HEK293T (cell line): ENCODE measurements at regions not wholly inside any gene's neighbourhood (a gene's known extent, or its start where the extent isn't known, plus 50 kb on each side); places are given as distances from the start of the nearest gene placed in this dataset.
A peak's percentile ranks its signal among the peaks of the same experiment; 100 is the strongest.

Source experiments
- CTCF ChIA-PET: fragments of 350-600 bp; formaldehyde crosslinking; extraction: SDS; loops from one replicate; lab custom pipeline; 2021; ENCODE audit warnings: antibody characterized with exemption, inconsistent platforms; lab: Yijun Ruan, JAX
- POLR2A ChIA-PET: fragments of 350-600 bp; formaldehyde crosslinking; extraction: SDS; loops from one replicate; lab custom pipeline; 2020; ENCODE audit warnings: antibody characterized with exemption, inconsistent platforms; lab: Yijun Ruan, JAX
- DNase-seq: peaks from one replicate; pipeline ENCODE4 v3.0.0; 2012; ENCODE audit warnings: mixed read lengths; ENCODE audit errors: extremely low spot score
- ARNT ChIP-seq: fragments of 450-650 bp; IDR thresholded peaks from 2 replicates; pipeline ENCODE4 v1.6.1; 2017; ENCODE audit warnings: mild to moderate bottlenecking
- CTBP1 ChIP-seq: fragments of 450-650 bp; IDR thresholded peaks from 2 replicates; pipeline ENCODE4 v1.6.1; 2016; ENCODE audit warnings: borderline replicate concordance
- FOXA1 ChIP-seq: fragments of 450-650 bp; IDR thresholded peaks from 2 replicates; pipeline ENCODE4 v1.6.1; 2016; ENCODE audit warnings: mild to moderate bottlenecking
- FOXK2 ChIP-seq: fragments of 450-650 bp; IDR thresholded peaks from 2 replicates; pipeline ENCODE4 v1.6.1; 2016; ENCODE audit warnings: mild to moderate bottlenecking
- FOXM1 ChIP-seq: fragments of 450-650 bp; IDR thresholded peaks from 2 replicates; pipeline ENCODE4 v1.6.1; 2017; ENCODE audit warnings: mild to moderate bottlenecking, borderline replicate concordance
- L3MBTL2 ChIP-seq: fragments of 450-650 bp; conservative IDR thresholded peaks from 2 replicates; pipeline ENCODE4 v1.6.1; 2016; ENCODE audit warnings: mild to moderate bottlenecking
- NFRKB ChIP-seq: fragments of 450-650 bp; IDR thresholded peaks from 2 replicates; pipeline ENCODE4 v1.6.1; 2016; ENCODE audit warnings: mild to moderate bottlenecking, moderate library complexity
- PKNOX1 ChIP-seq: fragments of 450-650 bp; IDR thresholded peaks from 2 replicates; pipeline ENCODE4 v1.6.1; 2016
- SUZ12 ChIP-seq: fragments of 450-650 bp; IDR thresholded peaks from 2 replicates; pipeline ENCODE4 v1.6.1; 2016; ENCODE audit warnings: mild to moderate bottlenecking
- TARDBP ChIP-seq: fragments of 450-650 bp; IDR thresholded peaks from 2 replicates; pipeline ENCODE4 v1.6.1; 2016
- ZNF384 ChIP-seq: fragments of 450-650 bp; IDR thresholded peaks from 2 replicates; pipeline ENCODE4 v1.6.1; 2016

GRCh38 chrX:40158036-40158706 lies 60.4 kb upstream of the BCOR start:
- DNase-seq, result no peak
- TF ChIP-seq L3MBTL2, result peak; percentile 45; the same call in 1 of the 2 replicates
- TF ChIP-seq ZNF384, result no peak
- CTCF ChIA-PET, result interaction anchor here (1.3 kb wide), 1 partner anchor 8 kb away, joined by 4 read pairs; no protein-coding TSS in a partner anchor
- POLR2A ChIA-PET, result interaction anchor here (1.1 to 1.4 kb wide), 2 partner anchors 10 to 11 kb away, joined by 3 to 8 read pairs; no protein-coding TSS in a partner anchor

- ChIA-PET CTCF (no interaction called here), POLR2A (interaction anchor here (0.9 to 1.3 kb wide), 2 partner anchors 60 to 63 kb away, joined by 3 to 4 read pairs; no protein-coding TSS in a partner anchor)
- TF ChIP-seq PKNOX1 (peak; percentile 54), TARDBP (no peak)
- DNase-seq, result no peak
Observed at GRCh38 chrX:40157228-40158035, 59.7 kb upstream of the BCOR start.

DNA sequence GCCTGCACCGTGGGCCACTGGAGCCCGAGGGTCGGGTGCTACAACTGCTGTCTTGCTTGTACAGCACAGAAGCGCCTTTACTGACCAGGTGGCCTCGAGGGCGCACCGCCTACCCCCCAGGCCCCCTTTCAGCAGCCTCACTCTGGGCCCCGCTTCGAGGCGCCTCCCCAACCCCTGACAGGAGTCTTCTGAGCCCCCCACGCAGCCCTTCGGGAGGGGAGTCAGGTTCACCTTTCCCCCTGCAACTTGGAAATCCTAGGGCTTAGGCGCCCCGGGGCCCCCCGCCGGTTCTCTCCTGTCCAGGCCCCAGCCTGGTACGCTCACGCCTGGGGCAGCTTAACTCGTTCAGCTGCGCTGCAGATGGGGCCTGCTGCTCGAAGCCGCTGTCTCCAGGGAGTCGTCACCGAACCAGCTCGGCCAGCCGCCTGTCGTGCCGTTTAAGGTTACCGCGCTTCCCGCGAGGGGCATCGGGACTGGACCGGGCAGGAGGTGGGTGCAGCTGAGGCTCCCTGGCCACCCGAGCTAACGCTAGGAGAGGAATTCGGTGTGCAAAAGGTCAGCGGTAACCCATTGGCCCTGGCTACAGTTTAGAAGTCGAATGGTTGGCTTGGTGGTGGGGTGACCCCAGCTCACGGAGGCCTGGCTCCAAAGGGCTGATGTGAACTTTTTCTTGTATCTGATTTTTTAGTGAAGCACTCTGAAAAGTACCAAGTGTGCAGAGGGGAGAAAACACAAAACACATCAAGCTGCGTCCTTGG lies 58.9 kb upstream of the BCOR start:
- POLR2A ChIA-PET, result interaction anchor here (0.6 to 1.3 kb wide), 4 partner anchors 10 to 62 kb away, joined by 3 to 4 read pairs (median 4); no protein-coding TSS in a partner anchor

GRCh38 chrX:40155589-40156469 lies 58.1 kb upstream of the BCOR start:
- TF ChIP-seq SUZ12 (no peak), L3MBTL2 (peak; percentile 80), PKNOX1 (peak; percentile 32), FOXM1 (no peak)
- DNase-seq, result no peak
- CTCF ChIA-PET, result no interaction called here
- POLR2A ChIA-PET, result interaction anchor here (1.1 to 1.3 kb wide), 2 partner anchors 9 to 62 kb away, joined by 3 read pairs; no protein-coding TSS in a partner anchor

More for the DNA sequence above, 58.9 kb upstream of the BCOR start:
- no peak for DNase-seq
- CTCF ChIA-PET, result no interaction called here
- TF ChIP-seq FOXK2, result no peak
- no peak for TF ChIP-seq L3MBTL2
- no peak for TF ChIP-seq CTBP1

DNA sequence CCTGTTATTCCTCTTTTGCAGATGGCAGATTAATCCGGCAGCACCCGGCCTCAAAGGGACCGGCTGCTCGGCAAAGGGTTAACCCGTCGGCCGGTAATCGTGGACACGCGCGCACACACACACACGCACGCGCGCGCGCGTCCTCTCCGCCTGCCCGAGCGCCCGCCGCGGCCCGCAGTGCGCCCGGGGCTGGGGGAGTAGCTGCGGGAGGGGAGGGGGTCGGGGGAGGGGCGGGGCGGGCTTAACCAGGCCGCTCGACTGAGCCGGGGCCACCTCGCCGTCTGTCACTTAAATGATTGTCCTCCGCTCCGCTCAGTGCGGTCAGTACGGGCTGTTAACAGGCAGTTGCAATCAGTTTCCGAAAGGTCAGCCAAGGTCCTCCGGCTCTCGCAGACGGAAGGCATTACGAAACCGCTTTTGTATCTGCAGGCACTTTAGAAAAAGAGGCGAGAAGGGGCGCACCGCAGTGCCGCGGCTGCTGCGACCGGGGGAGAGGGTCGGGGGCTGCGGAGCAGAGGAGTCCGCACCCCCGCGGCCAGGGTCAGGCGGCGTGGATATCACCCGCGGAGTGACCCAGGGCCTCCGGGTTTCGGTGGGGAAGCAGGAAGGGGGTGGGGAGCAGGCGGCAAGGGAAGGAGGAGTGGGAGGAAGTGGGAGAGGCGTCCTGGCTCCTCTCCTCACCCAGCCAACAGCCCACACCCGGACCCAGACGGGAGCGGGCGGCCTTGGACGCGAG lies 57.3 kb upstream of the BCOR start:
- peak; percentile 53; the same call in 1 of the 2 replicates for TF ChIP-seq PKNOX1
- no peak for TF ChIP-seq NFRKB
- no peak for DNase-seq
- ChIA-PET POLR2A (interaction anchor here (0.7 to 4.4 kb wide), 6 partner anchors 9 to 61 kb away, joined by 3 to 31 read pairs (median 10); no protein-coding TSS in a partner anchor), CTCF (no interaction called here)

- no peak for DNase-seq
- TF ChIP-seq ARNT (no peak), FOXA1 (no peak)
- CTCF ChIA-PET, result interaction anchor here (0.9 kb wide), 1 partner anchor 45 kb away, joined by 3 read pairs; no protein-coding TSS in a partner anchor
- POLR2A ChIA-PET, result interaction anchor here (0.8 to 4.4 kb wide), 11 partner anchors 10 to 113 kb away, joined by 3 to 31 read pairs (median 5); no protein-coding TSS in a partner anchor
Observed at GRCh38 chrX:40154250-40154852, 56.6 kb upstream of the BCOR start.
